GM19238 (cell line): ENCODE measurements at regions not wholly inside any gene's neighbourhood (a gene's known extent, or its start where the extent isn't known, plus 50 kb on each side); places are given as distances from the start of the nearest gene placed in this dataset.

Source experiments
- DNase-seq: peaks from one replicate; pipeline ENCODE4 v3.0.0; 2011; ENCODE audit warnings: low spot score; ENCODE audit not compliant: insufficient read length

GRCh38 chr2:168338803-168339437, 91.5 kb upstream of the STK39 start:
- DNase-seq = no peak

- DNase-seq = no peak
These were observed 93.5 kb upstream of the STK39 start for GRCh38 chr2:168340931-168341330.

GRCh38 chr2:168343586-168343985, 96.2 kb upstream of the STK39 start:
- DNase-seq = no peak

- DNase-seq = no peak
These were observed 97.3 kb upstream of the STK39 start for GRCh38 chr2:168344706-168345105.

GRCh38 chr2:168345601-168346000, 98.2 kb upstream of the STK39 start:
- no peak for DNase-seq

GRCh38 chr2:168346725-168347477, 99.5 kb upstream of the STK39 start:
- DNase-seq = peak; percentile 37

GRCh38 chr2:168348076-168348475, 100.7 kb upstream of the STK39 start:
- peak; percentile 19 for DNase-seq

GRCh38 chr2:168350380-168350779, 103.0 kb upstream of the STK39 start:
- no peak for DNase-seq

GRCh38 chr2:168353251-168353650, 102.8 kb upstream of the CERS6 start:
- no peak for DNase-seq

- DNase-seq = no peak
These were observed 101.6 kb upstream of the CERS6 start for GRCh38 chr2:168354499-168354898.

GRCh38 chr2:168355121-168355520, 101.0 kb upstream of the CERS6 start:
- no peak for DNase-seq

GRCh38 chr2:168355779-168356476, 100.1 kb upstream of the CERS6 start:
- DNase-seq = no peak

- no peak for DNase-seq
These were observed 99.6 kb upstream of the CERS6 start for GRCh38 chr2:168356477-168356835.

- DNase-seq = no peak
These were observed 98.1 kb upstream of the CERS6 start for GRCh38 chr2:168357797-168358472.

GRCh38 chr2:168359082-168359481, 97.0 kb upstream of the CERS6 start:
- DNase-seq = no peak

GRCh38 chr2:168363347-168364092, 92.6 kb upstream of the CERS6 start:
- no peak for DNase-seq

- no peak for DNase-seq
These were observed 90.9 kb upstream of the CERS6 start for GRCh38 chr2:168365094-168365621.

GRCh38 chr2:168369031-168369430, 87.0 kb upstream of the CERS6 start:
- DNase-seq = no peak

GRCh38 chr2:168371273-168372019, 84.6 kb upstream of the CERS6 start:
- no peak for DNase-seq

GRCh38 chr2:168373468-168373867, 82.6 kb upstream of the CERS6 start:
- no peak for DNase-seq
